Upper lobe of left lung (tissue), 4 donors: ENCODE measurements at regions not wholly inside any gene's neighbourhood (a gene's known extent, or its start where the extent isn't known, plus 50 kb on each side); places are given as distances from the start of the nearest gene placed in this dataset.

Source experiments
- EP300 ChIP-seq, 4 donors: sonication (generic); formaldehyde crosslinking; IDR thresholded peaks; one replicate each; pipeline ENCODE4 v1.5.1; 2017; ENCODE audit warnings: antibody characterized with exemption in 4 of 4, control low read depth in 2 of 4
- POLR2A ChIP-seq, 4 donors: fragments of 450-650 bp; IDR thresholded peaks; one replicate each; pipeline ENCODE4 v1.5.1; 2016 to 2017; ENCODE audit warnings: antibody characterized with exemption in 4 of 4, mild to moderate bottlenecking in 2 of 4
- POLR2AphosphoS5 ChIP-seq, 2 donors: sonication (generic); formaldehyde crosslinking; IDR thresholded peaks; one replicate each; pipeline ENCODE4 v1.5.1; 2017; ENCODE audit warnings: antibody characterized with exemption in 2 of 2
- TF ChIP-seq, protein P1 (sequence below), 6 experiments: fragments of 450-650 bp in 4 of 6; fragments of 200-600 bp in 2 of 6; sonication (generic) in 2 of 6; IDR thresholded peaks; one replicate each; pipeline ENCODE4 v1.5.1; 2016 to 2019; ENCODE audit warnings: antibody characterized with exemption in 6 of 6

DNA sequence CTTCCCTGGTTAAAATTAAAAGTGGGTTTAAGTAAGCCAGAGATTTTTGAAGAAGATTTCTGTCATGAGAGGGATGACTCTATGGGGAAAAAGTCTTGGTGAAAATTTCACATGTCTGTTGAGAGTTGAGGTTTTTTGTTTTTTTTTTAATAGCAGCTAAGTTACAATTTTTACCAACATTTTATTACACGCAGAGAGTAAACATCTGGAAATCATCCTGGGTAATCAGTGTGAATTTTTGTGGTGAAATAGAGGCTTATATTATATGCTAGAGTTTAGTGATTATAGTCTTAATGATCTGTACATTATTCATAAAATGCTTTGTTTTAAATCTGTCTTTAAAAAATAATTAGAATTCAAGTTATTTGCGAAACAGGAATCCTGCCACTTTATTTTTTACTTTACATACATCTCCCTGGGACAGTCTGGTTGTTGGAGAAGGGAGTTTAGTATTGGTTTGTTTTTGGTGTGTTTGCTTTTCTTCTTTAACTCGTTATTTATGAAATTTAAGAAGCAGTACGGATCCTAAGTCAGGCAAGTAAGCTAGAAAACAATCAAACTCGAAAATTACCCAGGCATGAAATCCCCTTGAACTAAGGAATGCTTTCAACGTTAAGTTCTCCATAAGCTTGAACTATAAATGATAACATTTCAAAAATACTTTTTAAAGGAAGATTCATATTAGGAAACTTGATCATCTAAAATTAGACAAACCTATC is 143.4 kb upstream of the TSC22D2 start:
- TF ChIP-seq EP300 (IDR thresholded peaks at IDR 0.05): no peak
- TF ChIP-seq POLR2A (IDR thresholded peaks at IDR 0.05): no peak
- TF ChIP-seq, protein P1, sequence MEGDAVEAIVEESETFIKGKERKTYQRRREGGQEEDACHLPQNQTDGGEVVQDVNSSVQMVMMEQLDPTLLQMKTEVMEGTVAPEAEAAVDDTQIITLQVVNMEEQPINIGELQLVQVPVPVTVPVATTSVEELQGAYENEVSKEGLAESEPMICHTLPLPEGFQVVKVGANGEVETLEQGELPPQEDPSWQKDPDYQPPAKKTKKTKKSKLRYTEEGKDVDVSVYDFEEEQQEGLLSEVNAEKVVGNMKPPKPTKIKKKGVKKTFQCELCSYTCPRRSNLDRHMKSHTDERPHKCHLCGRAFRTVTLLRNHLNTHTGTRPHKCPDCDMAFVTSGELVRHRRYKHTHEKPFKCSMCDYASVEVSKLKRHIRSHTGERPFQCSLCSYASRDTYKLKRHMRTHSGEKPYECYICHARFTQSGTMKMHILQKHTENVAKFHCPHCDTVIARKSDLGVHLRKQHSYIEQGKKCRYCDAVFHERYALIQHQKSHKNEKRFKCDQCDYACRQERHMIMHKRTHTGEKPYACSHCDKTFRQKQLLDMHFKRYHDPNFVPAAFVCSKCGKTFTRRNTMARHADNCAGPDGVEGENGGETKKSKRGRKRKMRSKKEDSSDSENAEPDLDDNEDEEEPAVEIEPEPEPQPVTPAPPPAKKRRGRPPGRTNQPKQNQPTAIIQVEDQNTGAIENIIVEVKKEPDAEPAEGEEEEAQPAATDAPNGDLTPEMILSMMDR (IDR thresholded peaks at IDR 0.05): no peak
- TF ChIP-seq POLR2AphosphoS5 (IDR thresholded peaks at IDR 0.05): no peak
